AG10803 (cell line): ENCODE measurements at regions not wholly inside any gene's neighbourhood (a gene's known extent, or its start where the extent isn't known, plus 50 kb on each side); places are given as distances from the start of the nearest gene placed in this dataset.

Experiments
- DNase-seq: peaks from one replicate; pipeline ENCODE4 v3.0.0; 2010; ENCODE audit warnings: low read depth
- H3K4me3 ChIP-seq: 2 replicates; pipeline ENCODE4 v1.5.1; 2011; ENCODE audit warnings: mild to moderate bottlenecking, low read length, control low read depth
- CTCF ChIP-seq: conservative IDR thresholded peaks from 2 replicates; pipeline ENCODE4 v1.5.1; 2011; ENCODE audit warnings: mild to moderate bottlenecking, low read length, control low read depth, inconsistent platforms

DNA sequence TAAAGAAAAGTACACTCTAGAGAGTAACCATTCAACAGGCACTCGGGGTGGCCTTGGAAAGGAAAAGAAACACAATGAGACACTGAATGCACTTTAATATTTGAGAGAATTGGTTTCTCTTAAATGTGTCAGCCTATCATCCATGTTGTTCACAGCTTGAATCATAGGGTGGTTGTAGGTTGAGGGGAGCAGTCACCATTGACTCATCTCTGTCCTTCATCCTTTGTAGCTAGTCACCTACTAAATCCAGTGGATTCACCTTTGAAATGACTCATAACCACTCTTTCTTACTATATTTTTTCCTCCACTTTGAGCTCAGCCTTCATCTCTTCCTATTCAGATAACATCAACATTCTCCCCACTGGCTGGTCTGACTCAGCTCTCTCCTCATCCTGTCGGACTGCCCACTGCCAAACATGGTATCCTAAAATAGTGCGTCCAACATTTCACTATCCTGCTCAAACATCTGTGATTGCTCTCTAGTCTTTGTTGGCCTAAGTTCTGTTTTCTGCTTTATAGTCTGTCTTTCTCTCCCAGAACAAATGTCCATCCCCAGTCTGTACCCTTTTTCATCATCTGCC is 182.7 kb upstream of the GADL1 start:
- peak; percentile 79 for DNase-seq
- TF ChIP-seq CTCF = no peak
- no peak overlapping the region for H3K4me3 ChIP-seq

GRCh38 chr3:31077826-31078225 is 183.4 kb upstream of the GADL1 start:
- no peak for DNase-seq
- no peak overlapping the region for H3K4me3 ChIP-seq
- TF ChIP-seq CTCF = no peak

- DNase-seq = peak; percentile 54
- TF ChIP-seq CTCF = no peak
- no peak overlapping the region for H3K4me3 ChIP-seq
Observed at GRCh38 chr3:31079689-31080088, 185.2 kb upstream of the GADL1 start.

DNA sequence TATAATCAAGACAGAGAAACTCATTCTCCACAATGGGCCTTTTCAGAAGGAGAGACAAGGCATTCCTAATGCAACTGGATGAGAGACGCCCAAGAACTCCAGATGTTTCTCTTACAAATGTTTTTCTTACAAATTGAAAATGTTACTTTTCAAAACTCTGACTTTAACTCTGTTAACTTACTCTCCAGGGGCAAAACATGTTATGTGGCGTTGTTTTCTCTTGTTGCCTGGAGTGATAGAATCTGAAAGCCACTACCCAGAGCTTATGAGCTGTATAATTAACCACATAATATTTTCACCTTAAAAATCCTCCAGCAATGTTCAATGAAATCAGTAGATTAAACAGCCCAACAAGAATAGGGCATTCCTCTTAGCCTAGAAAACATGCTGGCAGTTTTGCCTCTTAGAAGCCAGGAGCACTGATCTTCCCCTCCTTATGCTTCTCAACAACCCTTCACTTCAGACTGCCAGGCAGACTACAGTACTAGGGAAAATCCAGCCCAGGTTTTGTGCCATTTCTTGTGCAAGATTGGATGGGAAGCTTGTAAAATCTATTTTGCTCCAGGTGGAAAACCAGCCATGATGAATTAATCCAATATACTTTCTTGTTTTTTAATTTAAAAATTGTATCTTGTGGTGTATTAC is 186.7 kb upstream of the GADL1 start:
- no peak for TF ChIP-seq CTCF
- no peak for DNase-seq
- no peak overlapping the region for H3K4me3 ChIP-seq

DNA sequence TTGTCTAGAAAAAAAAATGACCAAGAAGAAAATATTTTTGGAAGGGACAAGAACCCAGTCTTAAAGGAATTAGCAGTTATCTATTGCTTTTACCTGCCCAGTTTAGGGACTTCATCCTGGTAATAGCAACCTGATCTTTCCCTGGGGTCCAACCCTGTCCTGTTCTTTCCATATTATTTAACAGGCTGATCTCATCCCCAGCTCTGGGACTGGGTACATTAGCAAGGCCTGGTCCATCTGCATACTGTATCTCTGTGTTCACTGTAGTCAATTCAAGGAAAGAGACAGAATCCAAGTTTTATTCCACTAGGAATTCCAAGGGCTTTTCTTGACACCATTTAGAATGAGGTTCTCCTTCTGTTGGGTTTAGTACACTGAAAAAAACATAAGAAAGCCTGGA is 191.7 kb upstream of the GADL1 start:
- DNase-seq = no peak
- no peak overlapping the region for H3K4me3 ChIP-seq
- TF ChIP-seq CTCF = no peak

GRCh38 chr3:31086698-31087097 is 192.2 kb upstream of the GADL1 start:
- no peak for TF ChIP-seq CTCF
- H3K4me3 ChIP-seq = no peak overlapping the region
- DNase-seq = no peak

GRCh38 chr3:31091748-31092147 is 197.3 kb upstream of the GADL1 start:
- DNase-seq = no peak
- no peak overlapping the region for H3K4me3 ChIP-seq
- no peak for TF ChIP-seq CTCF
